ENCODE measurements at regions not wholly inside any gene's neighbourhood (a gene's known extent, or its start where the extent isn't known, plus 50 kb on each side); places are given as distances from the start of the nearest gene placed in this dataset.

DNA sequence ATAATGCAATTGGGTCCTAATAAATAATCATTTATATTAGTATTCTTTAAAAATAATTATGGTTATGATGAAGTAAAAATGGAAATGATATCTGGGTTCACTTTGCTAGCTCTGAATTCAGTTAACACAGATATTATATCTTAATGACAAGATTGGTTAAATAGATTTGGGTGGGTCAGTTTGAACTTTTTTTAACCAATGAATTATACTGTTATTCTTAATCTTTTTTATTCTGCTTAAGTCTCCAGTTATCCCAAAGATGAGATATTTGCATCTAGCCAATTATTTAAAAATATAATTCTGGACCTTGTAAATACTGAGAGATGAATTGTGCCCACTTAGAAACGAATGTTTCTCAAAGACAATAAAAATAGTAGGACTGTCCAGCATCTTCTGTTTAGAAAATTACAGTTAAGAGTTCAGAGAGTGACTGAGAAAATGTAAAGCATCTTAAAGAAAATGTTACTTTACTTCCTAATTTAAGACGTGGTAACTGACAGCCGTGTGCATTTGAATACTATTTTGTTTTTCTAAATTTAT, 345.2 kb downstream of the USP25 start:
- no peak for DNase-seq

DNA sequence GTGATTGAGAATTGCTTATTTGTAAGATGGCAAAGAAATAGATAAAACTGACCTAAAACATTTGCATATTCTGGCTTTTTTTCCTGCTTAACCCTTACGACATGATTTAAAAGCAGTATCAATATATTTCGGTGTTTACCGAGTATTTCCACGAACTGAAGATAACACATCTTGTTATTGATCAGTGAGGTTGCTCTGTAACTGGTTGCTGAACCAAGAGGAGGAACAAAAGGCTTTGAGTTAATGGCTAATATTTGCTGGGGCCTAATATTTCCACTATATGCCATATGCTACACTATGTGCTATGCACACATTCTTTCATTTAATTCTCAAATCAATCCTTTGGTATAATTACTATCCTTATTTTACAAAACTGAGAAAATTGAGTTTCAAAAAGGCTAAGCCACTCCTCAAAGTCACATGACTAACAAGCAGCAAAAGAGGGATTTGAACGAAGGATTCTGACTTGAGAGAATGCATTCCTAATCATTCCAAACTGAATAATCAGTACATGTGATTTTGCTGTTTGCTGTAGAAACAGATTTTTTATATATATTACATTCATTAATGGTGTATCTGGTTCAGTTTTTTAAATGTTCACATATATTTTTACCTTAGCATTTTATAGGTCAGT, 346.0 kb downstream of the USP25 start:
- no peak for DNase-seq

- DNase-seq = no peak
Measured at GRCh38 chr21:16076465-16076864, 346.7 kb downstream of the USP25 start.

GRCh38 chr21:16078382-16078781, 348.6 kb downstream of the USP25 start:
- no peak for DNase-seq

DNA sequence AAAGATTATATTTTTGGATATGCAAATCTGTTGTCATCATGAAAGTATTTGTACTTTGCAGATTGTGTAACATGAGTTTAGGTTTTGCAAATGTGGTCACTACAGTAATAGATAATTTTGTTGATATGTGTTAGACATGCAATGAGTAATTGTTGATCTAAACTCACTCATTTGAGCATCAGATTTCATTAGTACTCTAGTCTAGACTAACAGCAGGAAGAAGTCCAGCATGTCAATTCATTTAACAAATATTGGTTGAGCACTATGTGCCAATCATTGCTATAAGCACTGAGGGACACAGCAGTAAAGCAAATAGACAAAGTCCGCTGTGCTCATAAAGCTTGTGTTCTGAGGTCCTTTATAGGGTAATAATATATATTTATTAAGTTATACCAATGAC, 350.0 kb downstream of the USP25 start:
- no peak for DNase-seq

DNA sequence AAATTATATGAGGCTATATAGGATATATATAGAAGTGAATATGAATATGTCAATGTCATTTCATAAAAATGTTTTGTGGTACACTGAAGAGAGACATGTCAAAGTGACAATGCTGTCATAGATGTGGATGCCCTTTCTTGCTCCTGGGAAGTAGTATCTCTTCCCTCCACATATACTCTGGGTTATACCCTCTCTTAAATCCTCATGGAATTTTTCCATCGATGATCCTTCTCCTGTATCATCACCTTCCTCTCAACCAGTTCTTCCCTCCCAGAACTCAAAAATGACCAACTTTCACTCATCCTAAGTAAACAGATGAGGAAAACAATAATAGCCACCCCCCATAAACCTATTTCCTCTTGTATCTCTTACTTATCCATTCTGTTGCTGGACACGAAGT, 351.5 kb downstream of the USP25 start:
- DNase-seq = no peak

DNA sequence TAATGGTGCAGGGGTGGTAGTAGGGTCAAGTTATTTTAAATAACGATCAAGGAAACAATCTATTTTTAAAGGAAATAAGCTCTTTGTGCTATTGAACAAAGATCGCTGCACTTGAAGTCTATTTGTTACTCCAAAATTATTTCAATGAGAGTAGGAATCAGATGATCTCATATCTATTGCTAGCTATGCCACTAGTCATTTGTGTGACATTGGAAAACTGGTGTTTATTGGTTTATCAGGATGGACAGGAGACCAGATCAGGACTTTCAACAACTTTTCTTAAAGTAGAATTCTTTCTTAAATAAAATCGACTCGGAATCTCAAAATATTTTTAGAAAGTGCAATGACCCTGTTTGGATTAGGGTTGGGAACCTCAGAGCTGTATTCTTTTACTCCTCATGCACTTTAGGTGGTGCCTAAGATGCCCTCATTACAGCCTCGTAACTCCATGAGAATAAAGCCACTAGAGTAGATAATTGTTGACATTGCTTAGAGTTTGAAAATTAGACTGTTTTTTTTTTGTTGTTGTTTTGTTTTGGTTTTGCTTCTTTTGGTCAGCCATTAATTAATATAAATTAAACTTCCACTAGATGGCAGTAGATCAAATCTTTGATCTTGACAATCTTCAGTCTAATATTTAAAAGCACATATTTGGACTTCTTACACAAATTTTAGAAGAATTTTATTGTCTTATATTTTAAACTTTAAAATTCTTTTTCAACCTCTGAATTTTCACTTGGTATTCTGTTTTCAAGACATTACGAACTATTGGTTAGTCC, 352.4 kb downstream of the USP25 start:
- DNase-seq = no peak

DNA sequence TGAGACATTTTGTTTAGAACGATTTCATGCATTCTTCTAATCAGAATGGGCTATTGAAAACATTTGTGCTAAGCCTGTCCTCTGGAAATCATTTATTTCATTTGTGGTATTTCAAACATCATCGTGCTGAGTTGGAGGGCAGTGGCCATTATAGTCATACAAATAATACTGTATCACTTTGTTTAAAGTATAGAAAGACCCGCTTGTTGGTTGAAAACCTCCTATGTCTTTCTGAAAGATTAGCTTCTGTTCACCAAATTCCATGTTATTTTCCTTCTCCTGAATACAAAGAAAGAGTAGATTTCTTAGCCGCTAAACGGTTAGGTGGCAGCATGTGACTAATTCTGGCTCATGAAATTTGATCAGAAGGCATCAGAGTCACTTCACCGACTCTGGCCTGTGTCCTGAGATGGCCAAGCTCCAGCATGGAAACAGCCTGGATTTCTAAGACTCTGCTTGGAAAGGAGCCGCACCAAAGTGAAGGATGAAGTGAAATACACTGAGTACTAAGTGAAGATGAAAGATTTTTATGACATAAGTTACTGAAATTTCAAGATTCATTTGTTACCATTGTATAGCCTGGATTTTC, 355.1 kb downstream of the USP25 start:
- DNase-seq = no peak

DNA sequence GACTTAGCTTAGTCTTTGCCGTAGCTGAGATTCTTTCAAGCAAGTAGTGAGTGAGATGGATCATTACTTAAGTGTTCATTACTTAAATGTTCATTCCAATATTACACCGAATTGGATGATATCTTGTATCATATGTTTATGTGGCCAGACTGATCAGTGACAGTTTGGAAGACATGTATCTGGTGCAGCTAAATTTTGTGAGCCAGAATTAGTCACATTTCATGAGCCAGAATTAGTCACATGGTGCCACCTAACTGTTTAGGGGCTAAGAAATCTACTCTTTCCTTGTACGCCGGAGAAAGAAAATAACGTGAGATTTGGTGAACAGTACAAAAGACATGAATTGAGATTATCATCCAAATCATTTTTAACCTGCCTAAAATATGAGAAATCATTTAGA, 355.6 kb downstream of the USP25 start:
- no peak for DNase-seq

GRCh38 chr21:16086121-16086520, 356.3 kb downstream of the USP25 start:
- DNase-seq = no peak

DNA sequence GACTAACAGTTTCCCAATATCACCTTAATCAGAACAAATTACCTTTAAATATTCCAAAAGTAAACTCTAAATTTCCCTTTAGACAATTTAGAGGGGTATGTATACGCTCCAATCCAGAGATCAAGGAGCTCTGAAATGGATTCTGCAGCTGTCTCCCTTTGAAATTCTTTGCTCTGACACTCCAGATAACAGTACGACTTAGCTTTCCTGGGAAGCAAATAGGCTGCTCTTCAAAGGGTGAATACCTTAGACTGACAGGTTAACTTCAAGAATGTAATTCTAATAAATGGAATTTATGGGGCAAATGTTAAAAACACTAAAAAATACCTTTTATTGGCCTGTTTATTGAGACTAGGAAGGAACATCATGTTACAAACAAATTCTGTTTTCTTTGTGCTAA, 357.2 kb downstream of the USP25 start:
- DNase-seq = no peak

GRCh38 chr21:16087523-16087922, 357.7 kb downstream of the USP25 start:
- no peak for DNase-seq

GRCh38 chr21:16088056-16088455, 358.3 kb downstream of the USP25 start:
- DNase-seq = no peak

DNA sequence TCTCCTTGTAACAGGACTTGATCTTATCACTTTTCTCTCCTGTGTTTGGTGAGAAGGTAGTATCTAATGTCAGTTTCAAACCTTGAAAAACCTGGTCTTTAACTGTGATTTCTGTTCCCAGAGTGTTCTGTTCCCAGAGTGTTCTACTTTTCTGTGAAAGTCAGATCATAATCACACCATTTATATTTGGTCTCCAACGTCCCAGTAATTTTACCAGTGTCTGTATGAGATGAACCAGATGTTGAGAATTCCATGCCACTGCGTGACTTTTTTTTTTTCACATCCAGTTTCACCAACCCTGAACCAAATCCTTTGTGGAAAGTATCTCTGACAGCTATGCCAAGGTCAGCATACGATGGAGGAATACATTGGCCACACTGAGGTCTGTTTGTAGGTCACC, 365.2 kb downstream of the USP25 start:
- DNase-seq = no peak

GRCh38 chr21:16096988-16097387, 367.2 kb downstream of the USP25 start:
- no peak for DNase-seq

DNA sequence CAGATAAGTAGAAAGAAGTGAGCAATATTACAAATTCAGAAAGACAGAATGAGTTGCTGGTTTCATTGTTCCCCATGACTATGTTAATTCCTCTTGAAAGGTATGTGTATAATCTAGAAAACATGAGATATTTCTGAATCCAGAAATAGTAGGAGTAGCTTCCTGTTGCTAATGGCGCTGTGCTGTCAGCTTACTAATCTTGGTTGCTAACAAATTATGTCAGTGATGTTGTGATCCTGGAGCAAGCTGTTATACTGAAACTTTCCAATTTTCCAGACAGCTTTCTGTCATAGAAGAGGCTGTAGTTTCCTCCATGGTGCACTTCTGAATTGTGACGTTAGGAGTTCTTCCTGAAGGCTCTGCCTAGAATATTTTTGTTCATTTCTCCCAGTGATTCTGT, 372.3 kb downstream of the USP25 start:
- no peak for DNase-seq

DNA sequence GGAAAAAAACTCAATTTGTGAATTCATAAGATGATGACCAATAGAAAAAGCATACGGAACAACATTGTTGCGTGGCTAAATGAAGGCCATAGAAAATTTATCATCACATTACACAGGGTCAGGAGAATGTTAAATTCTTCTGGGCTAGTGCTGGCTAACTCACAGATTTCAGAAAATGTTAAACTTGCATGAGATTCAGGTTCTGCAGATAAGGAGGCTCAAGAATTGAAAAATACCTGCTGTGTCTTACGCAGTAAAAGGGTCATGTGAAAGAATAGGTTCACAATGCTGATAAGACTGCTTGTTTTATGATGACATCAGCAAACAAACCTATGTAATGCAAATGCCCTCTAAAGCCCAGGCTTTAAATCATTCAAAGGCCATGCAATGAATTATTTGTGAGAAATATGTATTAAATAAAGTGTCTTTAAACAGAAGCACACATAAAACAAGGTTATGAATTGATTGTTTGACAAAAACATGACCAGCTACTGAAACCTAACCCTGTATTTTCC, 378.8 kb downstream of the USP25 start:
- no peak for DNase-seq

DNA sequence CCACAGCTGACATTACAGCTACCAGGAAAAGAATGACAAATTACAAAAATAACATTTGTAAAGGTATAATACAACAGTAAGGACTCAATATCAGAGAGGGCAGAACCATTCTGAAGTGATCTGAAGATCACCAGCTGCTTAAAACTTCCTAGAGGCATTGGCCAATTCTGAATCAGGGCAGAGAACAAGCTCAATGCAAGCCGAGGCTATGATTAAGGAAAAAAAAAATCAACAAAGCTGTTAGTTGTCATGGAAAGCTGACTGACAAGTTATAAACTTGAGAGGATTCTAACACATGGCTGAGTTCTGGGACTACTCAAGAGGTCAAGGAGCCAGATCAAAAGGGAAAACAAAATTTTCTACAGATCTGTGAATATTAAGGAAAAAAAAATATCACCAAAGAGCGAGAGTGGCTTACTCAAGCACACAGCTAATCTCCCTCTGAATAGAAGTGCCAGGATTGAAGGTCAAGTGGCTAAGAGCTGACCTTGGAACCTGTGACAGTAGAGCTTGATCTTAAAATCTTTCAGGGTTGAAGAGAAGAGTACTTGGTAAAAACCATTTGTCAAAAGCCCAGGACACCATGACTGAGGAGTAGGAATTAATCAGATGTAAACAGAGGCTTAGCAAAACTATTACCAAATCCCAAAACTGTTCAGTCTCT, 383.4 kb downstream of the USP25 start:
- no peak for DNase-seq

GRCh38 chr21:16115461-16115860, 385.7 kb downstream of the USP25 start:
- DNase-seq = no peak

DNA sequence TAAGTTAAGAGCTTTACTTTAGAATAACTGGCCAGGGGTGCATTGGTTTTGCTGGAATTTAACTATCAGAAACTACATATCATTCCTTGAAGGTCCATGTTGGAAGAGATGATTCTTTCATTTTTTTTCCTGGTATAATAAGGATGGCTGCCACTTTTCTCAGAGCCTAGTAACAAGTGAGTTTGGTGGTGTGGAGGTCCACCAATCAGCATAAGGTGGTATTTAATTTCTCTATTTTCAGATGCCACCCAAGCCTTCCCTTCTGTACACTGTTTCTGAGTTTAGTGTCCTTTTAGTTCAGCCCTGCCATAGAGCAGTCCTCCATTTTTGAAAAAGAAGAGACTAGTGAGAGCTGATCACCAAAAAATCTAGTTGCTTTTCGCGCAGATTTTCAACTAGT, 386.3 kb downstream of the USP25 start:
- no peak for DNase-seq

DNA sequence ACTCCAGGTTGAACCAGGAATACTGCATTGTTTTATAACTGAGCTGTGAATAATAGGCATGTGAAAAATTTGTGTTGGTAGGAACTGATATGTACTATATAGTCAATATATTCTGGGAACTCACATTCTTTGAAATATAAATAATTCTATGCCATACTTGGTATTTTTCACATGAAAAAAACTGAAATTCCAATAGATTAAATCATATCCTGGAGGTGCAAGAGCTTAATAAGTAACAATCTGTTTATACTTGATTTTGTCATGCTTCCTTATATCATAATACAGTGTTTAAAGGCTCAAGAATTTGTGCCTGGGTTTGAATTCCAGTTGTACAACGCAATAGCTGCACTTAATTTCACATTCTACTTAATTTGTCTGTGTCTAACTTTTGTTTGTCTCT, 387.0 kb downstream of the USP25 start:
- DNase-seq = no peak

DNA sequence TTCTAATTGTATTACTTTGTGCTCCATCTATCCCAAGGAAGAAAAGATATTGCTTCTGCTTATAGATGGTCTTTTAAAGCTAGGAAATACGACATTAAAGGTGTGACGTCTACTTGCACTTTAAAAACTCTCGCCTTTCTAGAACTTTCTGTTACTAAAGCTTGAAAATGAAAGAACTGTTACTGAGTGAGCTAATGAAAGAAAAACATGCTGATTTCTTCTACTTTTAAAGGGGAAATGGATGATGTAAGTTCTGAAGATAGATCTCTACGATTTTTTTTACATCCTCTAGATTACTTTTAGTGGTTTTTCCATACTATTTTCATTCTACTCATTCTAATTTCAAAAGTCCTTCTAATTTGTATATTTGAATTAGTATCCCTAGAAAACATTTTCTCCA, 387.5 kb downstream of the USP25 start:
- DNase-seq = no peak

GRCh38 chr21:16117851-16118590, 388.2 kb downstream of the USP25 start:
- no peak for DNase-seq
